Gastrocnemius medialis (tissue), 4 donors: ENCODE measurements at regions not wholly inside any gene's neighbourhood (a gene's known extent, or its start where the extent isn't known, plus 50 kb on each side); places are given as distances from the start of the nearest gene placed in this dataset.

Experiments
- ATAC-seq, 2 donors: fragments of 150-250 bp; one replicate each; pipeline ENCODE4 v1.9.1; 2016
- DNase-seq, 2 donors: peaks; one replicate each; pipeline ENCODE4 v3.0.0-alpha.2; 2019
- H3K27ac ChIP-seq, 4 donors: fragments of 200-600 bp; sonication (generic); 1 replicate in 1 of 4; 2 replicates in 3 of 4; pipeline ENCODE4 v1.5.1; 2016 to 2018; ENCODE audit warnings: mild to moderate bottlenecking in 2 of 4, moderate library complexity in 1 of 4
- H3K27me3 ChIP-seq, 3 donors: fragments of 200-600 bp; sonication (generic) in 2 of 3; 1 replicate in 1 of 3; 2 replicates in 2 of 3; pipeline versions ENCODE4 v1.5.1 to v1.6.0; 2016 to 2019; ENCODE audit warnings: mild to moderate bottlenecking in 1 of 3, moderate library complexity in 1 of 3
- H3K36me3 ChIP-seq, 2 donors: fragments of 200-600 bp; sonication (generic) in 1 of 2; one replicate each; pipeline ENCODE4 v1.5.1; 2017 to 2018
- H3K4me1 ChIP-seq, 2 donors: fragments of 200-600 bp; sonication (generic) in 1 of 2; one replicate each; pipeline ENCODE4 v1.5.1; 2016 to 2017; ENCODE audit warnings: mild to moderate bottlenecking in 2 of 2
- H3K4me3 ChIP-seq, 4 donors: fragments of 200-600 bp; sonication (generic) in 3 of 4; 1 replicate in 1 of 4; 2 replicates in 3 of 4; pipeline ENCODE4 v1.5.1; 2016 to 2019; ENCODE audit warnings: mild to moderate bottlenecking in 2 of 4
- H3K9me3 ChIP-seq, 3 donors: fragments of 200-600 bp; sonication (generic) in 2 of 3; 1 replicate in 1 of 3; 2 replicates in 2 of 3; pipeline ENCODE4 v1.5.1; 2016 to 2019
- CTCF ChIP-seq, 5 experiments: fragments of 450-650 bp in 3 of 5; fragments of 200-600 bp in 2 of 5; sonication (generic) in 2 of 5; IDR thresholded peaks in 4 of 5; conservative IDR thresholded peaks in 1 of 5; 1 replicate in 4 of 5; 2 replicates in 1 of 5; pipeline ENCODE4 v1.5.1; 2016 to 2019; ENCODE audit warnings: antibody characterized with exemption in 5 of 5, mild to moderate bottlenecking in 3 of 5, moderate library complexity in 3 of 5
- POLR2A ChIP-seq, 2 donors: fragments of 450-650 bp; IDR thresholded peaks; one replicate each; pipeline ENCODE4 v1.6.1; 2017; ENCODE audit warnings: antibody characterized with exemption in 2 of 2, mild to moderate bottlenecking in 2 of 2, moderate library complexity in 2 of 2
- in situ Hi-C, 4 donors: fragments of 200-750 bp; cut with MboI; loops; one replicate each; pipeline versions ENCODE4 v1.15.0 to v1.8.0; 2017; ENCODE audit warnings: low sequenced_read_pairs in 4 of 4
- intact Hi-C: fragments of 100-400 bp; cut with DNase I; formaldehyde crosslinking; loops from one replicate; pipeline ENCODE4 v1.15.1; 2023; ENCODE audit warnings: low total_unique reads

GRCh38 chr9:32837551-32838058, 54.3 kb downstream of the TMEM215 start:
- intact Hi-C loops, result no loop called here
- H3K9me3 ChIP-seq, result no peaks in the 10 kb centered on the region
- no peak overlapping the region for H3K27ac ChIP-seq
- H3K4me3 ChIP-seq, result no peak overlapping the region
- no peaks in the 10 kb centered on the region for H3K36me3 ChIP-seq
- TF ChIP-seq CTCF (IDR thresholded peaks at IDR 0.05 in 4 of 5, conservative IDR thresholded peaks at IDR 0.05 in 1 of 5), result no peak
- no peak for TF ChIP-seq POLR2A (IDR thresholded peaks at IDR 0.05)
- no peaks in the 10 kb centered on the region for H3K27me3 ChIP-seq
- DNase-seq (no peak), ATAC-seq (no peak)
- H3K4me1 ChIP-seq, result no peaks in the 10 kb centered on the region
- in situ Hi-C loops, result no loop called here

DNA sequence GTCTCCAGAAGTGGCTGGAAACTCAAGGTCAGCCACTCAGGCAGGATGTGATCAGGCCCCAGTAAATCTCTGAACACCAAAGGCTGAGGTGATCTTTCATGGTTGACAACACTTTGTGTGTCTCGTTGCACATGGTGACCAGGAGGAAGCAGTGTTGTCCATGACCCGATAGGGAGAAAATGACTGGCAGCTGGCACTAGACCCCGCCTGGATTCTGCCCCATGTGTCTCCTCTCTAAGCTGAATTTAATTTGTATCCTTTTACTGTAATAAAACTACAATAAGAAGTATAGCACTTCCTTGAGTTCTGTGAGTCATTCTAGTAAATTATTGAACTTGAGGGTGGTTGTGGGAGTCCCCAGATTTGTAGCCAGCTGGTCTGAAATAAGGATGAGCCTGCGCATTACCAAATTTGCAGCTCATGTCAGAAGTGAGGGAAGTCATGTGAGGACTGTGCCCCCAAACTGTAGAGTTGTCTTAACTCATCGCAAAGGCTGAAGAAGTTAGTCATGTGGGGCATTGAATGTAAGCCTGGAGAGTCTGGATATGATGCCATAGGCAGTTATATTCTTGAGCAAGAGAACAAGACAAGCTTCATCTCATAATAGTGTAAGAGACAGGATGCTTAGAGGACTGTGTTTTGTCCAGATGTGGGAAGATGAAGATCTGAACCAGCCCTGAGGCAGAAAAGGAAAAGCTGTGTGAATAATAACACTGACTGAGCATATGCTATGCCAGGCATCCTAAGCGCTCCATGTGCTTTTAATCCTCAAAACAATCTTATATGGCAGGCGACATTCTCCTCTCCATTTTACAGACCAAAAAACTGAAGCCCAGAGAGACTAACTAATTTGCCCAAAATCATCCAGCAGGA, 55.9 kb downstream of the TMEM215 start:
- Histone ChIP-seq H3K27ac (no peak overlapping the region), H3K9me3 (no peaks in the 10 kb centered on the region), H3K4me1 (no peaks in the 10 kb centered on the region), H3K4me3 (no peak overlapping the region), H3K27me3 (no peaks in the 10 kb centered on the region), H3K36me3 (no peaks in the 10 kb centered on the region)
- DNase-seq (no peak), ATAC-seq (no peak)
- in situ Hi-C loops, result no loop called here
- no peak for TF ChIP-seq POLR2A (IDR thresholded peaks at IDR 0.05)
- TF ChIP-seq CTCF (IDR thresholded peaks at IDR 0.05 in 4 of 5, conservative IDR thresholded peaks at IDR 0.05 in 1 of 5), result no peak
- intact Hi-C loops, result no loop called here

DNA sequence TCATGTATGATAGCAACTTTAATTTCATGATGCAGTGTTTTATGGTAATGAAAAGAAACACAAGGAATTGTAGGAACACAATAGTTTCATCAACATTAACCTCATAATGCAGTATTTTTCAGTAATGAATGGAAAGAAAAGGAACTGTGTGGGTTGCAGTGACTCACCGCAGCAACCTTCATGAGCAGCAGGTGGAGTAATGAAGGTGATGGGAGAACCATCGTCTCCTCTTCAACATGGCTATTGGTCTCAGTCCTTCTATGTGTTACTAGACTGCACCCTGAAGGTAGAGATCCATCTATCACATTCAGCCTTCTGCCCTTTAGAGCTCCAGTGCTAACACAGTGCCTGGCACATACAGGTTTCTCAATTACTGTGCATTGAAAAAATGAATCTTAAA, 58.0 kb downstream of the TMEM215 start:
- no peaks in the 10 kb centered on the region for H3K9me3 ChIP-seq
- no peaks in the 10 kb centered on the region for H3K4me1 ChIP-seq
- ATAC-seq (no peak), DNase-seq (no peak)
- no peaks in the 10 kb centered on the region for H3K36me3 ChIP-seq
- no peaks in the 10 kb centered on the region for H3K27me3 ChIP-seq
- no peak overlapping the region for H3K27ac ChIP-seq
- H3K4me3 ChIP-seq, result no peak overlapping the region
- TF ChIP-seq POLR2A (IDR thresholded peaks at IDR 0.05) (no peak), CTCF (IDR thresholded peaks at IDR 0.05 in 4 of 5, conservative IDR thresholded peaks at IDR 0.05 in 1 of 5) (no peak)
- in situ Hi-C loops (no loop called here), intact Hi-C loops (no loop called here)

DNA sequence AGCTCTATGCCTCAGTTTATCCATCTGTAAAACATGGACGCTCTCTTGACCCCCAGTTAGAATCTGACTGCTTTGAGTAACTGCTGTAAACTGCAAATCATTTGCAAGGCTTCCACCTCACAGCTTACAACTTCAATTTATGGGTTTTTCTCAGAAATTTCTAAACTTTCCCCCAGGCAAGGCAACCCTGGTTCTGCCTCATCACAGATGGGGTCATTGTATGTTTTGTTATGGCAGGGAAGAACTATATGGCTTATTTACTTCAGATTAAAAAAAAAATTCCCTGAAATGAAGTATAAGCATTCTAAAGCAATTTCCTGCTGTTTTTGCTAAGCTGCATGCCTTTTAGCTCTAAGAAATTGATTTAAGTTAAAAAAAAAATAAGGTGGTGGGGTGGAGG, 60.0 kb downstream of the TMEM215 start:
- no peak overlapping the region for H3K4me3 ChIP-seq
- H3K36me3 ChIP-seq, result no peaks in the 10 kb centered on the region
- no peaks in the 10 kb centered on the region for H3K27me3 ChIP-seq
- no peak for DNase-seq
- H3K27ac ChIP-seq, result no peak overlapping the region
- H3K4me1 ChIP-seq, result no peaks in the 10 kb centered on the region
- in situ Hi-C loops, result no loop called here
- TF ChIP-seq CTCF (IDR thresholded peaks at IDR 0.05 in 4 of 5, conservative IDR thresholded peaks at IDR 0.05 in 1 of 5) (no peak), POLR2A (IDR thresholded peaks at IDR 0.05) (no peak)
- intact Hi-C loops, result no loop called here
- ATAC-seq, result no peak
- H3K9me3 ChIP-seq, result no peaks in the 10 kb centered on the region
